ENCODE measurements at regions not wholly inside any gene's neighbourhood (a gene's known extent, or its start where the extent isn't known, plus 50 kb on each side); places are given as distances from the start of the nearest gene placed in this dataset.

DNA sequence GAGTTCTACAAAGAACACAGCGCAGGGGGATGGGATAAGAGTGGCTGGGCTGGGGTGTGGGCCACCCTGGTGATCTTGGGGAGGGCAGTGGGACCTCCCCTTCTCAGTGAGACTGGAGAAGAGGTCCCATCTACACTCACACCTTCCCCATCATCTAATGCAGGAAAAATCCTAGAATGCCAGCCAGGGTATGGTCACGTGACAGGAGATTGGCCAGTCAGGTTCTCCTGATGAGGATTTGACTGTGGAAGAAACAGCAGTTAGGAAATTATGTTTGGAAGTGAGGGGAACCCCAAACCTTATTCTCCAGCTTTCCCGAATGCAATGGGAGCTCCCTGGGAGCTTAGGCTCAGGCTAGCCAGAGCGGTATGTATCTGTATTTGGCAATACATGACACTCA lies 158.8 kb upstream of the GRB10 start:
- no peak for TF ChIP-seq POLR2A (IDR thresholded peaks at IDR 0.05)
- TF ChIP-seq, protein P1, sequence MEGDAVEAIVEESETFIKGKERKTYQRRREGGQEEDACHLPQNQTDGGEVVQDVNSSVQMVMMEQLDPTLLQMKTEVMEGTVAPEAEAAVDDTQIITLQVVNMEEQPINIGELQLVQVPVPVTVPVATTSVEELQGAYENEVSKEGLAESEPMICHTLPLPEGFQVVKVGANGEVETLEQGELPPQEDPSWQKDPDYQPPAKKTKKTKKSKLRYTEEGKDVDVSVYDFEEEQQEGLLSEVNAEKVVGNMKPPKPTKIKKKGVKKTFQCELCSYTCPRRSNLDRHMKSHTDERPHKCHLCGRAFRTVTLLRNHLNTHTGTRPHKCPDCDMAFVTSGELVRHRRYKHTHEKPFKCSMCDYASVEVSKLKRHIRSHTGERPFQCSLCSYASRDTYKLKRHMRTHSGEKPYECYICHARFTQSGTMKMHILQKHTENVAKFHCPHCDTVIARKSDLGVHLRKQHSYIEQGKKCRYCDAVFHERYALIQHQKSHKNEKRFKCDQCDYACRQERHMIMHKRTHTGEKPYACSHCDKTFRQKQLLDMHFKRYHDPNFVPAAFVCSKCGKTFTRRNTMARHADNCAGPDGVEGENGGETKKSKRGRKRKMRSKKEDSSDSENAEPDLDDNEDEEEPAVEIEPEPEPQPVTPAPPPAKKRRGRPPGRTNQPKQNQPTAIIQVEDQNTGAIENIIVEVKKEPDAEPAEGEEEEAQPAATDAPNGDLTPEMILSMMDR (IDR thresholded peaks at IDR 0.05), result no peak
